Liver (tissue), 3 donors: ENCODE measurements at regions not wholly inside any gene's neighbourhood (a gene's known extent, or its start where the extent isn't known, plus 50 kb on each side); places are given as distances from the start of the nearest gene placed in this dataset.

Experiments
- CTCF ChIP-seq: fragments of 150-350 bp; IDR thresholded peaks from 2 replicates; pipeline ENCODE4 v1.5.1; 2017; ENCODE audit warnings: improper control_type of control experiment, low read depth, low read length; ENCODE audit not compliant: missing input control
- MAX ChIP-seq: IDR thresholded peaks from 2 replicates; pipeline ENCODE4 v1.6.1; 2016; ENCODE audit warnings: antibody characterized with exemption
- RAD21 ChIP-seq, 2 donors: IDR thresholded peaks; 2 replicates each; pipeline ENCODE4 v1.6.1; 2016; ENCODE audit warnings: antibody characterized with exemption in 2 of 2, mild to moderate bottlenecking in 2 of 2
- REST ChIP-seq: IDR thresholded peaks from 2 replicates; pipeline ENCODE4 v1.6.1; 2016; ENCODE audit warnings: antibody characterized with exemption, mild to moderate bottlenecking
- TAF1 ChIP-seq: conservative IDR thresholded peaks from 2 replicates; pipeline ENCODE4 v1.6.1; 2016; ENCODE audit warnings: antibody characterized with exemption, mild to moderate bottlenecking
- ZBTB33 ChIP-seq: IDR thresholded peaks from 2 replicates; pipeline ENCODE4 v1.6.1; 2016; ENCODE audit warnings: antibody characterized with exemption
- donor health status: healthy.
- donor health status: healthy.

- no peak for TF ChIP-seq CTCF
- no peak for TF ChIP-seq MAX
- TF ChIP-seq REST, result no peak
- TF ChIP-seq TAF1, result no peak
- TF ChIP-seq ZBTB33, result no peak
- TF ChIP-seq RAD21 (IDR thresholded peaks at IDR 0.05), result no peak
Observed at GRCh38 chr2:217066510-217067270, 206.8 kb upstream of the TNP1 start.
